Hepatocyte (in vitro differentiated cells): ENCODE measurements at regions not wholly inside any gene's neighbourhood (a gene's known extent, or its start where the extent isn't known, plus 50 kb on each side); places are given as distances from the start of the nearest gene placed in this dataset.

Experiments used
- DNase-seq: peaks from one replicate; pipeline ENCODE4 v3.0.0-alpha.2; 2016; ENCODE audit warnings: low spot score
- H2AFZ ChIP-seq: fragments of 200-600 bp; sonication (generic); 2 replicates; pipeline ENCODE4 v1.6.0; 2016; ENCODE audit warnings: antibody characterized with exemption, mild to moderate bottlenecking
- H3K27ac ChIP-seq: fragments of 200-600 bp; sonication (generic); 2 replicates; pipeline ENCODE4 v1.5.1; 2016; ENCODE audit warnings: mild to moderate bottlenecking
- H3K27me3 ChIP-seq: fragments of 200-600 bp; sonication (generic); 2 replicates; pipeline ENCODE4 v1.6.1; 2016
- H3K36me3 ChIP-seq: fragments of 200-600 bp; sonication (generic); replicated peaks from 2 replicates; pipeline ENCODE4 v1.5.1; 2016; ENCODE audit warnings: low read depth; ENCODE audit not compliant: insufficient read depth
- H3K4me1 ChIP-seq: fragments of 200-600 bp; sonication (generic); 2 replicates; pipeline ENCODE4 v1.5.1; 2016; ENCODE audit warnings: mild to moderate bottlenecking, moderate library complexity; ENCODE audit not compliant: insufficient read depth
- H3K4me2 ChIP-seq: fragments of 200-600 bp; sonication (generic); 2 replicates; pipeline ENCODE4 v1.6.0; 2016
- H3K4me3 ChIP-seq: fragments of 200-600 bp; sonication (generic); 2 replicates; pipeline ENCODE4 v1.5.1; 2016; ENCODE audit warnings: mild to moderate bottlenecking
- H3K79me2 ChIP-seq: fragments of 200-600 bp; sonication (generic); 2 replicates; pipeline ENCODE4 v1.6.0; 2017; ENCODE audit warnings: mild to moderate bottlenecking
- H3K9me2 ChIP-seq: fragments of 200-600 bp; sonication (generic); replicated peaks from 2 replicates; pipeline ENCODE4 v1.6.0; 2017; ENCODE audit warnings: mild to moderate bottlenecking; ENCODE audit not compliant: insufficient read depth
- H3K9me3 ChIP-seq: fragments of 200-600 bp; sonication (generic); 2 replicates; pipeline ENCODE4 v1.5.1; 2016; ENCODE audit warnings: low read depth, mild to moderate bottlenecking
- H4K20me1 ChIP-seq: fragments of 200-600 bp; sonication (generic); 2 replicates; pipeline ENCODE4 v1.6.0; 2016; ENCODE audit warnings: mild to moderate bottlenecking; ENCODE audit not compliant: insufficient read depth, poor library complexity, severe bottlenecking
- EZH2 ChIP-seq: fragments of 200-600 bp; sonication (generic); IDR thresholded peaks from 2 replicates; pipeline ENCODE4 v1.6.1; 2016; ENCODE audit warnings: antibody characterized with exemption, mild to moderate bottlenecking, borderline replicate concordance
- EZH2phosphoT487 ChIP-seq: fragments of 200-600 bp; sonication (generic); IDR thresholded peaks from one replicate; pipeline ENCODE4 v1.6.1; 2018; ENCODE audit warnings: antibody characterized with exemption, mild to moderate bottlenecking, low read depth, moderate library complexity; ENCODE audit not compliant: unreplicated experiment, severe bottlenecking
- WGBS: methylation state at CpG from one replicate; pipeline ENCODE4 v1.1.6; 2016; ENCODE audit warnings: low lambda C conversion rate; ENCODE audit errors: missing lambda C conversion rate; 5-methylcytosine and 5-hydroxymethylcytosine counted together
- TF ChIP-seq, protein P1 (sequence below): fragments of 200-600 bp; sonication (generic); IDR thresholded peaks from 2 replicates; pipeline ENCODE4 v1.5.1; 2016; ENCODE audit warnings: antibody characterized with exemption, mild to moderate bottlenecking; ENCODE audit not compliant: poor library complexity

DNA sequence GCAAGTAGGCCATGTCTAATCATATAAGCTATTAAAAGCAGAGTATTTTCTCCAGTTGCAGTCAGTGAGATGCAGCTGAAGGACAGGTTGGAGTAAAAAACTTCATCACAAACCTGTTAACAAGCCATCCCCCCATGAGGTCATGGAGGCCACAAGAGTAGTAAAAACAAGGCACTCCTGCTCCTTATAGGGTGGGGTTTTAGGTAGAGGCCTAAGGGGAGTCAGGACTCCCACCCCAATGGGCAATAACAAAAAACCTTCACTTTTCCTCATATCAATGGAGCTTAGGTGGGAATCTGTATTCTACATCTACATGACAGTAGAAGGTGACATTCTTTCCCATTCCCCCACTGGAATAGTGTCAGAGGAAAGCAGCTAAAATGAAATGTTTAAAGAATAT lies 428.1 kb upstream of the KHDRBS2 start:
- TF ChIP-seq, protein P1, sequence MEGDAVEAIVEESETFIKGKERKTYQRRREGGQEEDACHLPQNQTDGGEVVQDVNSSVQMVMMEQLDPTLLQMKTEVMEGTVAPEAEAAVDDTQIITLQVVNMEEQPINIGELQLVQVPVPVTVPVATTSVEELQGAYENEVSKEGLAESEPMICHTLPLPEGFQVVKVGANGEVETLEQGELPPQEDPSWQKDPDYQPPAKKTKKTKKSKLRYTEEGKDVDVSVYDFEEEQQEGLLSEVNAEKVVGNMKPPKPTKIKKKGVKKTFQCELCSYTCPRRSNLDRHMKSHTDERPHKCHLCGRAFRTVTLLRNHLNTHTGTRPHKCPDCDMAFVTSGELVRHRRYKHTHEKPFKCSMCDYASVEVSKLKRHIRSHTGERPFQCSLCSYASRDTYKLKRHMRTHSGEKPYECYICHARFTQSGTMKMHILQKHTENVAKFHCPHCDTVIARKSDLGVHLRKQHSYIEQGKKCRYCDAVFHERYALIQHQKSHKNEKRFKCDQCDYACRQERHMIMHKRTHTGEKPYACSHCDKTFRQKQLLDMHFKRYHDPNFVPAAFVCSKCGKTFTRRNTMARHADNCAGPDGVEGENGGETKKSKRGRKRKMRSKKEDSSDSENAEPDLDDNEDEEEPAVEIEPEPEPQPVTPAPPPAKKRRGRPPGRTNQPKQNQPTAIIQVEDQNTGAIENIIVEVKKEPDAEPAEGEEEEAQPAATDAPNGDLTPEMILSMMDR = no peak
- TF ChIP-seq EZH2phosphoT487 (no peak), EZH2 (no peak)
- Histone ChIP-seq H3K36me3 (no peaks in the 10 kb centered on the region), H3K27ac (no peak overlapping the region), H3K4me1 (no peaks in the 10 kb centered on the region), H3K27me3 (no peaks in the 10 kb centered on the region), H3K9me2 (no peaks in the 10 kb centered on the region), H2AFZ (no peak overlapping the region), H4K20me1 (no peaks in the 10 kb centered on the region), H3K79me2 (no peaks in the 10 kb centered on the region), H3K9me3 (no peaks in the 10 kb centered on the region), H3K4me2 (no peak overlapping the region), H3K4me3 (no peak overlapping the region)
- no peak for DNase-seq

DNA sequence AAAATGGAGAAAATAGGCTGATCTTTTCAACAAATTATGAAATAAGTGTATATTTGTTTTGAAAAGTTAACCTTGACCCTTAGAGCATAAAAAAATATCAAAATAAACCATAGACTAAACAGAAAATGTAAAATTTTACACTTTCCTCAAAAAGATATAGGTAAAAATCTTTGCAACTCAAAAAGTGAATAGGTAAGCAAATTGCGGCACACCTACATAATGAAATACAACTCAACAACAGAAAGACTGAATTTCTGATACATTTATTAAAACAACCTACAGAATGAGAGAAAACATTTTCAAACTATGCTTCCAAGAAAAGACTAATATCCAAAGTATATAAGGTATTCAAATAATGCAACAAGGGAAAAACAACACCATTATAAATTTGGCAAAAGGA lies 425.7 kb upstream of the KHDRBS2 start:
- no peak overlapping the region for H2AFZ ChIP-seq
- H4K20me1 ChIP-seq = no peaks in the 10 kb centered on the region
- H3K9me3 ChIP-seq = no peaks in the 10 kb centered on the region
- DNase-seq = no peak
- whole genome bisulfite sequencing = 98% methylated on average over 1 of the region's 1 CpG
- no peak overlapping the region for H3K4me2 ChIP-seq
- H3K79me2 ChIP-seq = no peaks in the 10 kb centered on the region
- TF ChIP-seq, protein P1 = no peak
- TF ChIP-seq EZH2phosphoT487 (no peak), EZH2 (no peak)
- no peaks in the 10 kb centered on the region for H3K4me1 ChIP-seq
- H3K27me3 ChIP-seq = no peaks in the 10 kb centered on the region
- H3K36me3 ChIP-seq = no peaks in the 10 kb centered on the region
- no peaks in the 10 kb centered on the region for H3K9me2 ChIP-seq
- H3K4me3 ChIP-seq = no peak overlapping the region
- no peak overlapping the region for H3K27ac ChIP-seq

DNA sequence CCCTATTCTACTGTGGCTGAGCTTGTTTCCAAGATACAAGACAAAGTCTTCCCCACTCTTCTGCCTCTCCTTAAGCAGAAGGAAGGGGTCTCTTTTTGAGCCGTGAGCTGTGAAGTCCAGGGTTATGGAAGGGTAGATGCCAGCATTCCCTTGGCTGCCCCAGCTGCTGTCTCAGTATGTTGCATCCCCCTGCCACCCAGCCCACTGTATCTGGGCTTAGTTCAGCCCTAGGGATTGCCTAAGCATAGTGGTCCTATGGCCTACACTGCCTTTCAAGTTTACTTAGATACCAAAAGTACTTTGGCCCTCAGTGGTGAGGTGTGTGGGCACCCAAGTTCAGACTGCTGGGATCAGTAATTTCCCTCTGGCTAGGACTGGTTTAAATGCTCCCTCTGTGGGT lies 421.9 kb upstream of the KHDRBS2 start:
- Histone ChIP-seq H3K4me1 (no peaks in the 10 kb centered on the region), H2AFZ (no peak overlapping the region), H3K9me3 (no peaks in the 10 kb centered on the region), H3K4me3 (no peak overlapping the region), H3K9me2 (no peaks in the 10 kb centered on the region), H3K36me3 (no peaks in the 10 kb centered on the region), H3K27ac (no peak overlapping the region), H3K79me2 (no peaks in the 10 kb centered on the region), H3K4me2 (no peak overlapping the region), H4K20me1 (no peaks in the 10 kb centered on the region), H3K27me3 (no peaks in the 10 kb centered on the region)
- TF ChIP-seq EZH2phosphoT487 (no peak), EZH2 (no peak)
- TF ChIP-seq, protein P1 = no peak
- WGBS = 95% methylated on average over 1 of the region's 1 CpG
- DNase-seq = no peak

DNA sequence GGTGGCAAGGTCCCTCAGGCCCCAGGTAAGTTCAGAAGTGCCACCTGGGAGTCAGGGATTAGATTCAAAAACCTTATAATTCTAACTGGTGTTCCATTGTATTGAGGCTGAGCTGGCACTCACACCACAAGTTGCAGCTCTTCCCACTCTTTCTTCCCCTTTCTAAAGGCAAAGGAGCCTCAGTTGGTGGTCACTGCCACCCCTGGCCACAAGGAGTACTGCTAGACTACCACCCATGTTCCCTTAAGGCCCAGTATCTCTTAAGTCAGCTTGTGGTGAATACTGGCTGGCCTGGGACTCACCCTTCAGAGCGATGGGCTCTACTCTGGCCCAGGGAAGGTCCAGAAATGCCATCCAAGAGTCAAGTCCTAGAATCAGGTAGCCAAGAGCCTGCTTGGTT lies 421.1 kb upstream of the KHDRBS2 start:
- Histone ChIP-seq H3K9me3 (no peaks in the 10 kb centered on the region), H3K4me2 (no peak overlapping the region), H4K20me1 (no peaks in the 10 kb centered on the region), H3K36me3 (no peaks in the 10 kb centered on the region), H3K27ac (no peak overlapping the region), H3K9me2 (no peaks in the 10 kb centered on the region), H3K4me1 (no peaks in the 10 kb centered on the region), H3K4me3 (no peak overlapping the region), H3K27me3 (no peaks in the 10 kb centered on the region), H2AFZ (no peak overlapping the region), H3K79me2 (no peaks in the 10 kb centered on the region)
- TF ChIP-seq EZH2 (no peak), EZH2phosphoT487 (no peak)
- TF ChIP-seq, protein P1 = no peak
- DNase-seq = no peak
- 89% methylated on average over 1 of the region's 1 CpG for WGBS
